ENCODE measurements at regions not wholly inside any gene's neighbourhood (a gene's known extent, or its start where the extent isn't known, plus 50 kb on each side); places are given as distances from the start of the nearest gene placed in this dataset.
"Not testable (repeated sequence)": the region's sequence is repeated elsewhere in the genome, so short reads cannot be mapped to it uniquely, and the experiment has no call there.

- no peak for DNase-seq
Measured at GRCh38 chr6:3617192-3617631, 134.3 kb downstream of the PXDC1 start.

- DNase-seq: no peak
Measured at GRCh38 chr6:3616565-3617176, 134.8 kb downstream of the PXDC1 start.

- no peak for DNase-seq
Measured at GRCh38 chr6:3615391-3616380, 135.8 kb downstream of the PXDC1 start.

GRCh38 chr6:3614918-3615317, 136.6 kb downstream of the PXDC1 start:
- no peak for DNase-seq

- not testable (repeated sequence) for DNase-seq
Measured at GRCh38 chr6:3613565-3613964, 137.9 kb downstream of the PXDC1 start.

- no peak for DNase-seq
Measured at GRCh38 chr6:3612341-3613041, 139.0 kb downstream of the PXDC1 start.

- DNase-seq: no peak
Measured at GRCh38 chr6:3610921-3611320, 140.6 kb downstream of the PXDC1 start.

GRCh38 chr6:3610206-3610605, 141.3 kb downstream of the PXDC1 start:
- DNase-seq: no peak

GRCh38 chr6:3609388-3609787, 142.1 kb downstream of the PXDC1 start:
- DNase-seq: no peak

GRCh38 chr6:3608159-3608558, 143.4 kb downstream of the PXDC1 start:
- no peak for DNase-seq

GRCh38 chr6:3607599-3607998, 143.9 kb downstream of the PXDC1 start:
- no peak for DNase-seq

- DNase-seq: no peak
Measured at GRCh38 chr6:3607171-3607570, 144.3 kb downstream of the PXDC1 start.

GRCh38 chr6:3603340-3604130, 146.7 kb upstream of the SLC22A23 start:
- no peak for DNase-seq

- DNase-seq: no peak
Measured at GRCh38 chr6:3601570-3601969, 144.7 kb upstream of the SLC22A23 start.

GRCh38 chr6:3597500-3598064, 140.7 kb upstream of the SLC22A23 start:
- DNase-seq: no peak

GRCh38 chr6:3596766-3597165, 139.9 kb upstream of the SLC22A23 start:
- DNase-seq: no peak

GRCh38 chr6:3594201-3594600, 137.4 kb upstream of the SLC22A23 start:
- DNase-seq: no peak

- no peak for DNase-seq
Measured at GRCh38 chr6:3593161-3593560, 136.3 kb upstream of the SLC22A23 start.

- no peak for DNase-seq
Measured at GRCh38 chr6:3592371-3592941, 135.6 kb upstream of the SLC22A23 start.

GRCh38 chr6:3591970-3592369, 135.1 kb upstream of the SLC22A23 start:
- no peak for DNase-seq

- no peak for DNase-seq
Measured at GRCh38 chr6:3587660-3588059, 130.8 kb upstream of the SLC22A23 start.

All from stimulated activated CD8-positive, alpha-beta memory T cell treated with anti-CD3 and anti-CD28 coated beads, Interleukin-4, amount 100 ng/mL, for 48 hours (primary cell).